ENCODE measurements at regions not wholly inside any gene's neighbourhood (a gene's known extent, or its start where the extent isn't known, plus 50 kb on each side); places are given as distances from the start of the nearest gene placed in this dataset.

- CTCF ChIA-PET: interaction anchor here (0.6 to 2.3 kb wide), 8 partner anchors 8 to 532 kb away, joined by 3 to 16 read pairs (median 4); no protein-coding TSS in a partner anchor
These were observed 51.2 kb downstream of the FOXL3 start for GRCh38 chr7:340979-341694.

GRCh38 chr7:341841-342638, 52.1 kb downstream of the FOXL3 start:
- peak; percentile 83 to 89 for DNase-seq

More at GRCh38 chr7:340979-341694, 51.2 kb downstream of the FOXL3 start:
- Histone ChIP-seq H3K4me3 (ENCODE audit: low read depth, low read length) (no peak overlapping the region), H3K27me3 (replicated peaks; ENCODE audit: control insufficient read depth, insufficient read depth, low read length) (no peaks in the 10 kb centered on the region), H3K9me3 (no peaks in the 10 kb centered on the region), H3K4me1 (peaks cover 67% of the 10 kb centered on the region), H3K36me3 (ENCODE audit: control insufficient read depth, insufficient read depth, low read length) (no peaks in the 10 kb centered on the region)
- no peak for TF ChIP-seq CTCF (IDR thresholded peaks at IDR 0.05; ENCODE audit: insufficient read depth in 1 of 2, low read depth in 1 of 2, low read length in 1 of 2, severe bottlenecking in 1 of 2, unreplicated experiment in 1 of 2)
- H3K27ac Mint-ChIP-seq (ENCODE audit: unreplicated experiment): peak overlapping the region; percentile 92
- H3K9me3 Mint-ChIP-seq (ENCODE audit: unreplicated experiment): no peaks in the 10 kb centered on the region
- no peak for DNase-seq
- peaks cover 7% of the 10 kb centered on the region for H3K36me3 Mint-ChIP-seq (ENCODE audit: insufficient read depth, unreplicated experiment)
- POLR2A ChIA-PET: interaction anchor here (0.5 to 1.9 kb wide), 6 partner anchors 8 to 162 kb away, joined by 3 to 32 read pairs (median 8); no protein-coding TSS in a partner anchor
- H3K4me1 Mint-ChIP-seq (ENCODE audit: low read depth, unreplicated experiment): peaks cover 52% of the 10 kb centered on the region
- H3K4me3 Mint-ChIP-seq (ENCODE audit: unreplicated experiment): peak overlapping the region; percentile 48
- intact Hi-C loops (cut with micrococcal nuclease; ENCODE audit: unreplicated experiment): no loop called here
- TSS peak; percentile 60 for BruUV-seq (replicated peaks)
- H3K27me3 Mint-ChIP-seq (ENCODE audit: insufficient read depth, unreplicated experiment): no peaks in the 10 kb centered on the region

More at GRCh38 chr7:341841-342638, 52.1 kb downstream of the FOXL3 start:
- intact Hi-C loops (cut with micrococcal nuclease; ENCODE audit: unreplicated experiment): no loop called here
- H3K36me3 Mint-ChIP-seq (ENCODE audit: insufficient read depth, unreplicated experiment): peaks cover 7% of the 10 kb centered on the region
- no peaks in the 10 kb centered on the region for H3K27me3 ChIP-seq (replicated peaks; ENCODE audit: control insufficient read depth, insufficient read depth, low read length)
- no TSS peak for BruUV-seq (replicated peaks)
- no peaks in the 10 kb centered on the region for H3K9me3 ChIP-seq
- no peaks in the 10 kb centered on the region for H3K36me3 ChIP-seq (ENCODE audit: control insufficient read depth, insufficient read depth, low read length)
- peaks cover 52% of the 10 kb centered on the region for H3K4me1 Mint-ChIP-seq (ENCODE audit: low read depth, unreplicated experiment)
- H3K4me3 ChIP-seq (ENCODE audit: low read depth, low read length): no peak overlapping the region
- H3K27me3 Mint-ChIP-seq (ENCODE audit: insufficient read depth, unreplicated experiment): no peaks in the 10 kb centered on the region
- peak overlapping the region; percentile 48 for H3K4me3 Mint-ChIP-seq (ENCODE audit: unreplicated experiment)
- ChIA-PET POLR2A (interaction anchor here (0.5 to 1.9 kb wide), 11 partner anchors 9 to 178 kb away, joined by 3 to 32 read pairs (median 4); no protein-coding TSS in a partner anchor), CTCF (interaction anchor here (0.5 to 2.3 kb wide), 13 partner anchors 9 to 531 kb away, joined by 3 to 16 read pairs (median 4); no protein-coding TSS in a partner anchor)
- peaks cover 66% of the 10 kb centered on the region for H3K4me1 ChIP-seq
- H3K9me3 Mint-ChIP-seq (ENCODE audit: unreplicated experiment): no peaks in the 10 kb centered on the region
- TF ChIP-seq CTCF (IDR thresholded peaks at IDR 0.05; ENCODE audit: insufficient read depth in 1 of 2, low read depth in 1 of 2, low read length in 1 of 2, severe bottlenecking in 1 of 2, unreplicated experiment in 1 of 2): no peak
- H3K27ac Mint-ChIP-seq (ENCODE audit: unreplicated experiment): peak overlapping the region; percentile 92
